T-helper 2 cell treated with Interferon-gamma antibody and Interleukin-4, amounts not matched to agents 100 ng/mL and 5 ng/mL, for 36 hours (primary cell): ENCODE measurements at regions not wholly inside any gene's neighbourhood (a gene's known extent, or its start where the extent isn't known, plus 50 kb on each side); places are given as distances from the start of the nearest gene placed in this dataset.

ENCODE experiments used
- intact Hi-C: fragments of 100-400 bp; cut with micrococcal nuclease; formaldehyde crosslinking; loops from one replicate; pipeline ENCODE4 v1.15.1; 2023

- intact Hi-C loops = loop anchor here (5.0 kb wide), 1 partner anchor 54 kb away; no protein-coding TSS in a partner anchor
Observed at GRCh38 chr3:177356113-177356512, 158.8 kb upstream of the TBL1XR1 start.

GRCh38 chr3:177356952-177357351 lies 159.7 kb upstream of the TBL1XR1 start:
- intact Hi-C loops = loop anchor here (5.0 kb wide), 1 partner anchor 55 kb away; no protein-coding TSS in a partner anchor

DNA sequence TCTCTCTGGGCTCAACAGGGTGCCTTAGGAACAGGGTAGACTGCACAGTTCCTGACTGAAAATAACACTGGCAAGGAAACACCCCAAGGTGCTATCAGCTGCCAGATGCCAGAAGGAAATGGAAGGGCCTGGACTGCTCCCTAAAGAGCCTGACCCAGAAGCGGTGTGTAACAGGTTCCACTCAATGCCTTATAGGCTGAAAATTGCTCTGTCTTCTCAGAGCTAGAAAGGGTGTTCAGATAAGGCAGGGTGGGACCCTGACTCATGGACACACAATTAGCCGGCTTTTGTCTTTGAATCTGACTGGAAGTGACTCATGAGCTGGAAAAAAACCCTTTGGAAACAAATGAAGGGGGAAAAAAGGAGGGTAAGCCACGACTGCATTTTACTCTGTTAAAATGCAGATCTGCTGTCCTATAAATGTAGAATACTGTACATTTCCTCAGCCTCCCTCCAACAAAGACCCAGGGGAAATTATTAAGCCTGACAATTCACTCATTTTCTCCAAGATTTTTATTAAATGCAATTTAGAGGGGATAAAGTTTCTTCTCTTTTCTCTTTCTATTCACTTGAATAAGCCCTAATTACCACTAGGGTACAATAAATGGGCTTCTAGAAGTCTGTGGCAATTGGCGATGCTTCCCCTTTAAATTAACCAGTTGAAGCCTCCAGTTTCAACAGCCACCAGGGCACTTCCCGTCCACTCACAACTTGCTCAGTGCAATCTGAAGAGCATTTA lies 160.2 kb upstream of the TBL1XR1 start:
- intact Hi-C loops = loop anchor here (1.0 to 5.0 kb wide), 3 partner anchors 39 to 211 kb away; no protein-coding TSS in a partner anchor

- intact Hi-C loops = loop anchor here (1.0 to 5.0 kb wide), 3 partner anchors 40 to 212 kb away; no protein-coding TSS in a partner anchor
Observed at GRCh38 chr3:177358091-177358976, 161.1 kb upstream of the TBL1XR1 start.

DNA sequence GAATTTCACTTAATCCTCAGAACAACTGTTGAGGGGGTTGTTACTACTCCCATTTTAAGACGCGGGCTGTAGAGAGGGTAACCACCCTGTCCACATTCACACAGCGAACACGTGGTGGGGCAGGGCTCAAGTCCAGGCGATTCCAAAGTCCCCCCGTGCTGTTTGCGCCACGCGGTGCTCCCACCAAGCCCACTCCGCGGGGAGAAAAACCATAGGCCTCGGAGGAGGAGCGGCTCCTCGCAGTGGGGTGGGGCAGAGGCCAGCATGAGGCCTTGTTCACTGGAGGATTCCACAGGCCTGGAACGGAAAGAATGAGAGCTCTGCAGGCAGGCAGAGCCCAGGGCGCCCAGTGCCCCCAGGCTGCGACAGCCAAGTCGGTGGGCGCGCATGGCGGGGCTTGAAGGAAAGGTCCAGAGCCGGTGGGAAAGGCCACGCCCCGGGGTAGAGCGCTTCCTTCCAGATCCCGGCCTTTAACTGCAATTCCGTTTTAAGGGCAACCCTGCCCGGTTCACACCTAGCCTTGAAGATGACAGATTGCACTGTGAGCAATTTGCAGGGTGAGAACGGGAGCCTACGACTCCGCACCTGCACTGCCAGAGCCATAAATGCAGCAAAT lies 161.8 kb upstream of the TBL1XR1 start:
- intact Hi-C loops = loop anchor here (1.0 to 5.0 kb wide), 4 partner anchors 14 to 212 kb away; no protein-coding TSS in a partner anchor

DNA sequence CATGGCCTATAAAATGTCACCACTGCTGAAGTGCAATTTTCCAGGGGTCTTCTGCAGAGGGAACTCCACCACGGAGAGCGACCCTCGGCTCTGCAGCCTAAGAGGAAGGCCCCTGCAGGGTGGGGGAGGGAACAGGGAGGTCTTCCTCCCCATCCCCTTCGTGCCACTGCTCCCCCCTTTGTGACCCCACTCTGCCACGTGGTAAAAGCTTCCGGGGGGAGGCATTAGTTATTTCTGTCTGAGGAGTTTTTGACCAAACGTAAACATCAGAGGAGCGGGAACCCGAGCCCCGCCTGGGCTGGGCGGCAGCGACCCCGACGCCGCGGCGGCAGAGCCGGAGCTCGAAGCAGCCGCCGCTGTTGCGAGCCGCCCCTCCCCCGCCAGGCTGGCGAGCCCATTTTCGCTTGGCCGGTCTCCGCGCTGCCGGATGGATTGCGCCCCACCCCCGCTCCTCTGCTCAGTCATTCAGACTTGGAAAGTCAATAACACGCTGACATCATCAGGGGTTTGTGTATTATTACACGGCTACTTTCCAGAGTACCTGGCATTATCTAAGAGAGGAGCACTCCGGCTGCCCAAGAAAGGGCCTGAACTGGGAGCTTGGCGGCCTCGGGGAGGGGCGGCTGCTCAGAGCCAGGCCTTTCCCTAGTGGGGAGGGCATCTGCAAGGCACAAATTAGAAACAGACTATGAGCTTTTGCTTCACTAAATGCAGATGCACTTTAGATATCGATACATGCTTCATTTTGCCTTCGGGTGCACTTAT lies 162.5 kb upstream of the TBL1XR1 start:
- intact Hi-C loops = loop anchor here (1.0 to 10.0 kb wide), 13 partner anchors 14 to 418 kb away; partner anchors contain the start of gene TBL1XR1

GRCh38 chr3:177361081-177361938 lies 164.0 kb upstream of the TBL1XR1 start:
- intact Hi-C loops = loop anchor here (2.0 to 10.0 kb wide), 5 partner anchors 55 to 303 kb away; no protein-coding TSS in a partner anchor

GRCh38 chr3:177362626-177363025 lies 165.3 kb upstream of the TBL1XR1 start:
- intact Hi-C loops = loop anchor here (10.0 kb wide), 1 partner anchor 172 kb away; no protein-coding TSS in a partner anchor

GRCh38 chr3:177364236-177364635 lies 167.0 kb upstream of the TBL1XR1 start:
- intact Hi-C loops = loop anchor here (10.0 kb wide), 1 partner anchor 171 kb away; no protein-coding TSS in a partner anchor

DNA sequence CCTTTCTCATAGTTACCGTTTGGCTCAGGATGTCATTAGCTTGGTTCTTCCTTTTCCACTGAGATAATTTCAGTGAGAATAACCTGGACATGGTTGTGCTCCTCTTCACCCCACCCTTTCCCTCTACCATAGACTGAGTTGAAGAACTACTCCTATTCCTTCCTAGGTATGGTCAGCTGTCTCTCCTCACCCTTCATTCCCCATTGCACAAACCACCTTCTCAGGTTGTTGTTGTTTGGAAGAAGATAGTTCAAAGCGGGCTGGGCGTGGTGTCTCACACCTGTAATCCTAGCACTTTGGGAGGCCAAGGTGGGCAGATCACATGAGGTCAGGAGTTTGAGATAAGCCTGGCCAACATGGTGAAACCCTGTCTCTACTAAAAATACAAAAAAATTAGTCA lies 168.0 kb upstream of the TBL1XR1 start:
- intact Hi-C loops = loop anchor here (10.0 kb wide), 1 partner anchor 170 kb away; no protein-coding TSS in a partner anchor

GRCh38 chr3:177367788-177368187 lies 170.5 kb upstream of the TBL1XR1 start:
- intact Hi-C loops = loop anchor here (10.0 kb wide), 1 partner anchor 167 kb away; no protein-coding TSS in a partner anchor

- intact Hi-C loops = no loop called here
Observed at GRCh38 chr3:177370246-177370822, 173.1 kb upstream of the TBL1XR1 start.

DNA sequence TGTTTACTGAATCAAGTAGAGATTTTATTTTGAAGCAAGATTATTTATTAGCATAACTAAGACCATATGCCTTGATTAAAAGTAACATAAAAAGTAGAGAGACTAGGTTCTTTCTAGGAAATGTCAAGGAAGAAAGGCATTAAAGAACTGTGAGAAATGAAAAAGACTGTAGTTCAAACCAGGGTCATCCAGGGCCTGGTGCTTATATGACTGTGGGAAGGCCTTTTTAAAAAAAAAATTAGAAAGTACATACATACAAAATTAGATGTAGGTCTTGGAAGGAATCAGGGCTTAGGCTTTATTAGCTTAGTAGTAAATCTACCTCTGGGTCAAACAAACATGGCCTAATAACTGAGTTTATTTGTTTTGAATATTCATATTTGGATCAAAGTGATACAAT lies 173.9 kb upstream of the TBL1XR1 start:
- intact Hi-C loops = no loop called here

- intact Hi-C loops = no loop called here
Observed at GRCh38 chr3:177371888-177372287, 174.6 kb upstream of the TBL1XR1 start.

- intact Hi-C loops = no loop called here
Observed at GRCh38 chr3:177374323-177374722, 177.0 kb upstream of the TBL1XR1 start.

DNA sequence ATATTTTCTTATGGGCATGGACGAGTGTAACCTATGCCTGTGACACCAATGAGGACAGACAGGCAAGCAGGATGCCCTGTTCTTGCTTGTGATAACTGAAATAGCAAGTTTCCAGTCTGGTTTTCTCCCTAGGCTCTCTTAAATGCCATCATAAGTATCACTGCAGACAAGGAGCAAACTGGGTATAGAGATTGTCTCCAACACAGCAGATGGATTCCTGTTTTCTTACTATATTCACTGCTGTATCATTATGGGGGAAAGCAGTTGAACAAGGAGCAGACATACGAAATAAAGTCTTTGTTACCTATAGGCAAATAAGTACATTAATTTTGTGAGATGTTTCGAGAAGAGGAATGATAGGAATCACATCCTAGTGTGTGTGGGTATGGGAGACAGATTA lies 178.0 kb upstream of the TBL1XR1 start:
- intact Hi-C loops = no loop called here

- intact Hi-C loops = no loop called here
Observed at GRCh38 chr3:177377166-177377565, 179.9 kb upstream of the TBL1XR1 start.

GRCh38 chr3:177378168-177378567 lies 180.9 kb upstream of the TBL1XR1 start:
- intact Hi-C loops = no loop called here

- intact Hi-C loops = no loop called here
Observed at GRCh38 chr3:177379045-177379444, 181.8 kb upstream of the TBL1XR1 start.
